ENCODE measurements at regions not wholly inside any gene's neighbourhood (a gene's known extent, or its start where the extent isn't known, plus 50 kb on each side); places are given as distances from the start of the nearest gene placed in this dataset.
"Not testable (repeated sequence)": the region's sequence is repeated elsewhere in the genome, so short reads cannot be mapped to it uniquely, and the experiment has no call there.

GRCh38 chr12:92436856-92437255 is 265.9 kb upstream of the PLEKHG7 start:
- DNase-seq = no peak

GRCh38 chr12:92434607-92435025 is 268.2 kb upstream of the PLEKHG7 start:
- DNase-seq = no peak

GRCh38 chr12:92432724-92433441 is 269.9 kb upstream of the PLEKHG7 start:
- DNase-seq = no peak

GRCh38 chr12:92431146-92431545 is 271.6 kb upstream of the PLEKHG7 start:
- DNase-seq = peak in 2 of 56 donors; percentile 0 to 8

GRCh38 chr12:92426332-92426731 is 276.5 kb upstream of the PLEKHG7 start:
- no peak for DNase-seq

GRCh38 chr12:92425165-92425564 is 277.6 kb upstream of the PLEKHG7 start:
- DNase-seq = no peak

- no peak for DNase-seq
Measured at GRCh38 chr12:92424338-92424737, 278.5 kb upstream of the PLEKHG7 start.

GRCh38 chr12:92421701-92422100 is 276.1 kb upstream of the BTG1 start:
- no peak for DNase-seq

GRCh38 chr12:92421042-92421441 is 275.4 kb upstream of the BTG1 start:
- no peak for DNase-seq

GRCh38 chr12:92419201-92419600 is 273.6 kb upstream of the BTG1 start:
- no peak for DNase-seq

- no peak for DNase-seq
Measured at GRCh38 chr12:92418381-92418780, 272.7 kb upstream of the BTG1 start.

- DNase-seq = no peak
Measured at GRCh38 chr12:92417373-92417772, 271.7 kb upstream of the BTG1 start.

- no peak for DNase-seq
Measured at GRCh38 chr12:92416385-92416812, 270.8 kb upstream of the BTG1 start.

GRCh38 chr12:92414170-92415070 is 268.8 kb upstream of the BTG1 start:
- DNase-seq = no peak

GRCh38 chr12:92413286-92413685 is 267.6 kb upstream of the BTG1 start:
- DNase-seq = no peak

- DNase-seq = no peak
Measured at GRCh38 chr12:92412856-92413255, 267.2 kb upstream of the BTG1 start.

- no peak for DNase-seq
Measured at GRCh38 chr12:92411687-92412086, 266.0 kb upstream of the BTG1 start.

- peak in 3 of 56 donors; percentile 1 to 5 (median 1) for DNase-seq
Measured at GRCh38 chr12:92408072-92408900, 262.6 kb upstream of the BTG1 start.

- not testable (repeated sequence) for DNase-seq
Measured at GRCh38 chr12:92406404-92407070, 260.9 kb upstream of the BTG1 start.

GRCh38 chr12:92405801-92406251 is 260.2 kb upstream of the BTG1 start:
- DNase-seq = not testable (repeated sequence)

- DNase-seq = no peak
Measured at GRCh38 chr12:92404921-92405320, 259.3 kb upstream of the BTG1 start.
